GM21360 (cell line): ENCODE measurements at regions not wholly inside any gene's neighbourhood (a gene's known extent, or its start where the extent isn't known, plus 50 kb on each side); places are given as distances from the start of the nearest gene placed in this dataset.
"Not testable (repeated sequence)": the region's sequence is repeated elsewhere in the genome, so short reads cannot be mapped to it uniquely, and the experiment has no call there.

Source experiments
- ATAC-seq: cut with Tn5 transposase; IDR thresholded peaks from one replicate; pipeline ENCODE4 v1.9.1; 2021; ENCODE audit warnings: mild to moderate bottlenecking, moderate library complexity; ENCODE audit not compliant: unreplicated experiment

GRCh38 chr2:67892339-67892846 is 170.4 kb downstream of the C1D start:
- ATAC-seq: no peak

- ATAC-seq: no peak
Observed at GRCh38 chr2:67895227-67895941, 167.4 kb downstream of the C1D start.

GRCh38 chr2:67896076-67896475 is 166.7 kb downstream of the C1D start:
- no peak for ATAC-seq

GRCh38 chr2:67896476-67896875 is 166.3 kb downstream of the C1D start:
- no peak for ATAC-seq

- no peak for ATAC-seq
Observed at GRCh38 chr2:67898595-67898994, 164.2 kb downstream of the C1D start.

GRCh38 chr2:67899187-67899586 is 163.6 kb downstream of the C1D start:
- ATAC-seq: no peak

GRCh38 chr2:67900826-67901225 is 162.0 kb downstream of the C1D start:
- ATAC-seq: no peak

GRCh38 chr2:67904566-67904965 is 158.2 kb downstream of the C1D start:
- ATAC-seq: no peak

GRCh38 chr2:67904966-67905365 is 157.8 kb downstream of the C1D start:
- no peak for ATAC-seq

- ATAC-seq: not testable (repeated sequence)
Observed at GRCh38 chr2:67906547-67906946, 156.3 kb downstream of the C1D start.

- no peak for ATAC-seq
Observed at GRCh38 chr2:67917332-67918054, 145.3 kb downstream of the C1D start.

- ATAC-seq: no peak
Observed at GRCh38 chr2:67918471-67918870, 144.3 kb downstream of the C1D start.

- no peak for ATAC-seq
Observed at GRCh38 chr2:67919490-67919889, 143.3 kb downstream of the C1D start.

- no peak for ATAC-seq
Observed at GRCh38 chr2:67922080-67922785, 140.6 kb downstream of the C1D start.

GRCh38 chr2:67923696-67924095 is 139.1 kb downstream of the C1D start:
- ATAC-seq: no peak

GRCh38 chr2:67927501-67927900 is 135.3 kb downstream of the C1D start:
- ATAC-seq: no peak

GRCh38 chr2:67930156-67930555 is 132.6 kb downstream of the C1D start:
- no peak for ATAC-seq

GRCh38 chr2:67936969-67937368 is 125.8 kb downstream of the C1D start:
- ATAC-seq: no peak

GRCh38 chr2:67938053-67938452 is 124.8 kb downstream of the C1D start:
- no peak for ATAC-seq

GRCh38 chr2:67945056-67945455 is 117.7 kb downstream of the C1D start:
- ATAC-seq: no peak

GRCh38 chr2:67945940-67946339 is 116.9 kb downstream of the C1D start:
- ATAC-seq: no peak

- no peak for ATAC-seq
Observed at GRCh38 chr2:67948057-67948456, 114.7 kb downstream of the C1D start.
